Body of pancreas (tissue), 4 donors: ENCODE measurements at regions not wholly inside any gene's neighbourhood (a gene's known extent, or its start where the extent isn't known, plus 50 kb on each side); places are given as distances from the start of the nearest gene placed in this dataset.

Experiments used
- ATAC-seq: fragments of 150-250 bp; one replicate; pipeline ENCODE4 v1.9.1; 2016
- DNase-seq, 4 donors: peaks; one replicate each; pipeline ENCODE4 v3.0.0-alpha.2; 2019
- H3K27ac ChIP-seq, 4 donors: fragments of 200-600 bp; sonication (generic); 1 replicate in 3 of 4; 2 replicates in 1 of 4; pipeline versions ENCODE4 v1.5.1 to v1.6.1; 2016 to 2019; ENCODE audit warnings: mild to moderate bottlenecking in 1 of 4, mixed read lengths in 1 of 4, moderate library complexity in 1 of 4
- H3K27me3 ChIP-seq, 2 donors: fragments of 200-600 bp; sonication (generic); one replicate each; pipeline ENCODE4 v1.6.0; 2016; ENCODE audit warnings: mild to moderate bottlenecking in 1 of 2
- H3K36me3 ChIP-seq, 2 donors: fragments of 200-600 bp; sonication (generic); replicated peaks in 1 of 2; 2 replicates each; pipeline ENCODE4 v1.5.1; 2016; ENCODE audit warnings: low read depth in 2 of 2; ENCODE audit not compliant: insufficient read depth in 1 of 2
- H3K4me1 ChIP-seq: fragments of 200-600 bp; sonication (generic); one replicate; pipeline ENCODE4 v1.6.0; 2016
- H3K4me3 ChIP-seq, 2 donors: fragments of 200-600 bp; sonication (generic); 1 replicate in 1 of 2; 2 replicates in 1 of 2; pipeline ENCODE4 v1.5.1; 2016 to 2019
- H3K9me3 ChIP-seq, 3 donors: fragments of 200-600 bp; sonication (generic); 1 replicate in 2 of 3; 2 replicates in 1 of 3; pipeline ENCODE4 v1.5.1; 2016
- CTCF ChIP-seq, 7 experiments: fragments of 450-650 bp in 4 of 7; fragments of 200-600 bp in 3 of 7; sonication (generic) in 3 of 7; IDR thresholded peaks; one replicate each; pipeline ENCODE4 v1.5.1; 2016 to 2019; ENCODE audit warnings: antibody characterized with exemption in 7 of 7
- POLR2A ChIP-seq, 3 donors: fragments of 450-650 bp; IDR thresholded peaks; one replicate each; pipeline ENCODE4 v1.6.1; 2016; ENCODE audit warnings: antibody characterized with exemption in 3 of 3, mild to moderate bottlenecking in 2 of 3
- WGBS, 2 donors: methylation state at CpG; one replicate each; pipeline ENCODE4 v1.1.5; 2017; 5-methylcytosine and 5-hydroxymethylcytosine counted together
- intact Hi-C: fragments of 100-400 bp; cut with DNase I; formaldehyde crosslinking; loops from one replicate; pipeline ENCODE4 v1.15.1; 2023

- no peaks in the 10 kb centered on the region for H3K36me3 ChIP-seq
- H3K9me3 ChIP-seq: no peaks in the 10 kb centered on the region
- DNase-seq: no peak
- no peak for ATAC-seq
- H3K4me3 ChIP-seq: no peak overlapping the region
- no peaks in the 10 kb centered on the region for H3K4me1 ChIP-seq
- WGBS, 2 donors: 77 to 88% methylated on average over 1 of the region's 1 CpG
- no peaks in the 10 kb centered on the region for H3K27me3 ChIP-seq
- H3K27ac ChIP-seq: no peak overlapping the region
- intact Hi-C loops: no loop called here
- TF ChIP-seq POLR2A (IDR thresholded peaks at IDR 0.05) (no peak), CTCF (IDR thresholded peaks at IDR 0.05) (no peak)
These were observed 479.4 kb upstream of the DCN start for GRCh38 chr12:91662021-91662420.

- H3K36me3 ChIP-seq: no peaks in the 10 kb centered on the region
- 80 to 83% methylated on average over 3 of the region's 3 CpGs for WGBS, 2 donors
- H3K4me3 ChIP-seq: no peak overlapping the region
- DNase-seq: no peak
- H3K4me1 ChIP-seq: peaks cover 4% of the 10 kb centered on the region
- no peak overlapping the region for H3K27ac ChIP-seq
- intact Hi-C loops: no loop called here
- no peaks in the 10 kb centered on the region for H3K27me3 ChIP-seq
- no peaks in the 10 kb centered on the region for H3K9me3 ChIP-seq
- no peak for ATAC-seq
- TF ChIP-seq CTCF (IDR thresholded peaks at IDR 0.05) (no peak), POLR2A (IDR thresholded peaks at IDR 0.05) (no peak)
These were observed 474.4 kb upstream of the DCN start for GRCh38 chr12:91657032-91657431.

- Histone ChIP-seq H3K36me3 (no peaks in the 10 kb centered on the region), H3K27ac (no peak overlapping the region), H3K4me1 (peaks cover 4% of the 10 kb centered on the region), H3K9me3 (no peaks in the 10 kb centered on the region), H3K4me3 (no peak overlapping the region), H3K27me3 (no peaks in the 10 kb centered on the region)
- TF ChIP-seq POLR2A (IDR thresholded peaks at IDR 0.05): no peak
- no peak for TF ChIP-seq CTCF (IDR thresholded peaks at IDR 0.05)
- intact Hi-C loops: no loop called here
- WGBS, 2 donors: 81 to 95% methylated on average over 3 of the region's 3 CpGs
- ATAC-seq (no peak), DNase-seq (no peak)
These were observed 473.3 kb upstream of the DCN start for GRCh38 chr12:91655966-91656365.

- peaks cover 4% of the 10 kb centered on the region for H3K4me1 ChIP-seq
- no peak overlapping the region for H3K27ac ChIP-seq
- H3K9me3 ChIP-seq: no peaks in the 10 kb centered on the region
- no peaks in the 10 kb centered on the region for H3K27me3 ChIP-seq
- TF ChIP-seq POLR2A (IDR thresholded peaks at IDR 0.05) (no peak), CTCF (IDR thresholded peaks at IDR 0.05) (no peak)
- 94 to 99% methylated on average over 3 of the region's 3 CpGs for WGBS, 2 donors
- DNase-seq (no peak), ATAC-seq (no peak)
- H3K4me3 ChIP-seq: no peak overlapping the region
- H3K36me3 ChIP-seq: no peaks in the 10 kb centered on the region
- intact Hi-C loops: no loop called here
These were observed 471.5 kb upstream of the DCN start for GRCh38 chr12:91654087-91654486.

GRCh38 chr12:91651728-91652127 is 469.1 kb upstream of the DCN start:
- H3K4me1 ChIP-seq: peaks cover 4% of the 10 kb centered on the region
- H3K36me3 ChIP-seq: no peaks in the 10 kb centered on the region
- TF ChIP-seq CTCF (IDR thresholded peaks at IDR 0.05) (no peak), POLR2A (IDR thresholded peaks at IDR 0.05) (no peak)
- ATAC-seq (no peak), DNase-seq (no peak)
- H3K9me3 ChIP-seq: no peaks in the 10 kb centered on the region
- no peaks in the 10 kb centered on the region for H3K27me3 ChIP-seq
- no peak overlapping the region for H3K27ac ChIP-seq
- intact Hi-C loops: no loop called here
- H3K4me3 ChIP-seq: no peak overlapping the region
